ENCODE measurements at regions not wholly inside any gene's neighbourhood (a gene's known extent, or its start where the extent isn't known, plus 50 kb on each side); places are given as distances from the start of the nearest gene placed in this dataset.
A peak's percentile ranks its signal among the peaks of the same experiment; 100 is the strongest.

DNA sequence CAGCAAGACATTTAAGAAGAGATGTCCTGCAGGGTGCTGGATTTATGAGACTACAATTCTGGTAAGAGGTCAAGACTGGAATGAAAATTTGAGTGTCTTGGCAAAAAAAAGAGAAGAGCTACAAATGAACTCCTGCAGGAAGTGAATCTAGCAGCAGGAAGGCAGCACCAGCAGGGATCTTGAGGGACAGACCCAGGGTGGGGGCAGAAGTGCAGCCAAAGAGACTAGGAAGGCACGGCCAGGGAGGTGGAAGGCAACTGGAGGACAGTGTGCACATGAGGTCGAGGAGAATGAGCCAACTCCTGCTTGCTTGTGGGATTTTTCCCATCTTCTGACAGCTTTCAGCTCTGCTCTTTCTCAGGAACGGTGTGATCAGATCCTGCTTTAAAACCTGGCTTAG, 263.2 kb downstream of the BUD13 start:
- DNase-seq (ENCODE audit: low read depth in 1 of 2, low spot score in 1 of 2): no peak

DNA sequence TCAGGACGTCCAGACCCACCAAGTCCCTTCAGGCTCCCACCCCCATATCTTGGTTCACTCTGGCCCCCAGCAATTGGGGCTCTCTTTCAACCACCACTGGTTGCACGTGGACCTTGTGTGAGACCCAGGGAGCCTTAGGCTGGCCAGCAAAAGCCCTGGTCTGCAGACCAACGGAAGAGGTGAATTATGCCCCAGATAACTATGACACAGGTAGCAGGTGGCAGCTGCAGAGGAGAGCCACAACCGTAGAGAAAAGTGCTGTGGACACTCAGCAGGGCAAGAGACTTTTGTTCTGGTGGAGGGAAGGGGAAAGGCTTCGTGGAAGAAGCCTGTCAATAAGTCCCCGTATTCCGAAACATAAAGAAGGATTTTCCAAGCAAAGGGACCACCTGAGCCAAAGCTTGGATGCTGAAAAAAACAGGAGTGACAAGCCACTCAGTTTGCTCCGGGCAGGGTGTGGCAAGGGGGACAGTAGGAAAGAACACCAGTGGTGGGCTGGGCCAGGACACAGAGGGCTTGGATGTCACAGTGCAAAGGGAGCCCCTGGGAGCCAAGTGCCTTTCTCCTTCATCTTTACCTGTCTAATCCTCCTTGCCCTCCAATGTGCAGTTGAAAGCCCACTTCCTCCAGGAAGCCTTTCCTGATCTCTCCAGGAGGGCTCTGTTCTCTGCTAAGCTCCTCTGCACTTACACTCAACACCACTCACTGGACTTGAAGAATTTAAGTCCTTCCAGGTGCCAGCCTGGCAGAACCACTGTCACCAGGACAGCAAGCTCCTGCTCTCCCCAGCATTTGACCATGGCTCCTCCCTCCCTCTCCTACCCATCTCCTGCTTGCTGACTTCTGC, 264.7 kb downstream of the BUD13 start:
- DNase-seq (ENCODE audit: low read depth in 1 of 2, low spot score in 1 of 2): no peak

DNA sequence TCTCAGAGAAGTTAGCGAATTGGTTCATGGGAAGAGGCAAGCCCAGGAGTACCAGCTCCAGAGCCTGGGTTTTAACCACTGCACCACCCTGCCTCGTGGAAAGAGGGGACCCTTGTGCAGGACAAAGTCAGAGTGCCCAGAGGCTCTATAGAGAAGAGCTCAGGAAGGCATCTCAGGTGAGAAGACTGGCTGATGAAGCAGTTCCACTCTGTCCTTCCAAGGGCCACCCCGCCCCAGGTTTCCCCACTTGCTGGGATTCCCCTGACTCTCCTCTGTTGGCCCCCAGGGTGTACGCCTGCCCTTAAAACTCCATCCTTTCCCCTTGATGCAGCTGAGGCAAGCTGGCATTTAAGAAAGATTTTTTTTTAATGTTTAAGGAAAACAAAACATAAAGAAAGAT, 265.8 kb downstream of the BUD13 start:
- DNase-seq (ENCODE audit: low read depth in 1 of 2, low spot score in 1 of 2): no peak

DNA sequence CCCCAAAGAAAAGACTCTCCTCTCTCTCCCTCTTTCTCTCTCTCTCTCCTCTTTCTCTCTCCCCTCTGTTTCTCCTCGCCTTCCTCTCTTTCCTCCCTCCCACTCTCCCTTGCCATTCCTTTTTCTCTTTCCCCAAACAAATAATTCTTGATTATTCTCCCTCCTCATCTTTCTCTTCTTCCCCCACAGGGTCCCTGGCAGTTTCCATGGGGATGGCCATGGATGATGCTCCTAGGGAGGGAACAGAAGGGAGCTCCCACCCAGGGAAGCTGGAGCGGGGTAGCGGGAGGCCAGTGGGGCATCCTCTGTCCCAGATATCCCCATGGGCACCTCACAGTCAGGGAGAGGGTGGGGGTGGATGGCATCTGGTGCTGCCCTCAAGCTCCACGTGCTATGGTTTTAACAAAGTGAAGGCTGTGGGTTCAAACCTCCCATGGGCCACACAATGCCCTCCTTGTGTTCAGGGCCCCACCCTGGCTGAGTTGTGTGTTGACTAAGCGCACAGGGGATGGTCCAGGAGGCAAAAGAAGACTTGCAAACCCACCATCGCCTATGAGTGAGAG, 266.4 kb downstream of the BUD13 start:
- no peak for DNase-seq (ENCODE audit: low read depth in 1 of 2, low spot score in 1 of 2)

DNA sequence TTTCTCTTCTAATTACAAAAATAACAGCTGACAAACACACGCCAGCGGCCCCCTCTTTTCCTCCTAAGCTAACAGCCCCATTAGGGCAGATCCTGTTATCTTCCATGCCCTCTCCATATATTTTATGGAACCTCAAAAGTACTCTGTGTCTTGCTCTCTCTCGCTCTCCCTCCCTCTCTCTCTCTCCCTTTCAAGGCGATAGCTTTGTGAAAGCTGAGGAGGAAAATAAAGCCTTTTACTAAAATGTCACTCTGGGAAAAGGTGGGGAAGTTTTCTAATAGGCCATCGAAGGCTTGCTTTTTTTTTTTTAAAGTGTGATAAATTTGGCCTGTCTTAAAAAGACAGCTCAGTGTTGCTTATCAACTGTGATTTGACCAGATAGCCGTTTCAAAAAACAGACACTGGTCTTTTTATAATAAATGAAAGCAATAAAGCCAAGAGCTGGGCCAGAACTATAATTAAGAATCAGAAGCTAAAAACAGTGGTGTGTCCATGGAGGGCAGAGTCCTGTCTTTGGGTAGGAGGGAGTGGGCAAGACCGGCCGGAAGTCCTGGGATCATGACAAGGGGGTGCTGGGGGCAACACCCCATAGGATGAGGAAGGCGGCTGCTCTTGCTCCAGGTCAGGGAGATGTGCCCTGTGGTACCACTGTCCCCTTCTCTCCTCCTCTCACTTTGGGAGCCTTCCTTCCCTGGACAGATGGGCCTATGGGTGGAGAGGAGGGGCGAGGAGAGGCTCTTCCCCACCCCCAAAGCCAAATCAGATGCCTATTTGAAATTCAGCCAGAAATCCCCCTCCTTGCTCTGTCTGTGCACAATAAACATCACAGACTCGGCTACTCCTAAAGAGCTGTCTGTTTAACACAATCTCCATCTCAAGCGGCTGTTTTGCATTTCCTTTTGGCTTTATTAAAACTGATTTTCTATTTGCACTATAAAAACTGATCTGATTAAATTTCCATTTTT, 267.2 kb downstream of the BUD13 start:
- no peak for DNase-seq (ENCODE audit: low read depth in 1 of 2, low spot score in 1 of 2)

DNA sequence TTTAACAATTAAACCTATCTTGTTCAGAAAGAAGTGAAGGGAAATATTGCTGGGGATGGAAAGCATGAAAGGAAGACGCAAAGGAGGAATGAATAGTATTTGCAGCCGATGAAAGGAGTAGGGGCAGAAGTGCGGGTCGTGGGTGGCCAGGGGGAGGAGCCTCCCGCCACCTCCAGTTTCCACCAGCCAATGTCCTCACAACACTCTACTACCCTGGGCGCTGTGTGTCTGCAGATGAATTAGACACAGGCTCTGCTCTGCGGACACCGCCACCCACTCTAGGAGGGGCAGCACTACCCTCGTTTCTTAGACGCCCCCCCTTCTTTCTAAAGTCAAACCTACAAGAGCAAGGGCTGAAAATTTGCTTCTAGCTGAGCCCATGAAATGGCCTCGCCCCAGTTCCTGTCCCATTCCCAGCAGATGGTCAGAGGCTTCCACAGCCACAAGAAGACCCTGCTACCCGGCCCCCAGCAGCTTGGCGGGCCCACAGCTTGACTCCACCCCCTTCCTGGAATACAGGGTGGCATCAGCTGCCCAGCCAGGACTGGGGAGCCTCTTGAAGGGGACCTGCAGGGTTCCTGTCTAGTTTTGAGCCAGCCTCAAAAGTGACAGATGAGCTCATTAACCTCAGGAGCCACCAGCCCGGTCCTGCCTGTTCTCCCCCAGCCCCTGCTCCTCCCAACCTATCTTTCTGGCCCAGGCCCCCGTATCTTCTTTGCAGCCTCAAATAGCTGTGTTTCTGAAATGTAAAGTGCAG, 268.1 kb downstream of the BUD13 start:
- DNase-seq (ENCODE audit: low read depth in 1 of 2, low spot score in 1 of 2): no peak

DNA sequence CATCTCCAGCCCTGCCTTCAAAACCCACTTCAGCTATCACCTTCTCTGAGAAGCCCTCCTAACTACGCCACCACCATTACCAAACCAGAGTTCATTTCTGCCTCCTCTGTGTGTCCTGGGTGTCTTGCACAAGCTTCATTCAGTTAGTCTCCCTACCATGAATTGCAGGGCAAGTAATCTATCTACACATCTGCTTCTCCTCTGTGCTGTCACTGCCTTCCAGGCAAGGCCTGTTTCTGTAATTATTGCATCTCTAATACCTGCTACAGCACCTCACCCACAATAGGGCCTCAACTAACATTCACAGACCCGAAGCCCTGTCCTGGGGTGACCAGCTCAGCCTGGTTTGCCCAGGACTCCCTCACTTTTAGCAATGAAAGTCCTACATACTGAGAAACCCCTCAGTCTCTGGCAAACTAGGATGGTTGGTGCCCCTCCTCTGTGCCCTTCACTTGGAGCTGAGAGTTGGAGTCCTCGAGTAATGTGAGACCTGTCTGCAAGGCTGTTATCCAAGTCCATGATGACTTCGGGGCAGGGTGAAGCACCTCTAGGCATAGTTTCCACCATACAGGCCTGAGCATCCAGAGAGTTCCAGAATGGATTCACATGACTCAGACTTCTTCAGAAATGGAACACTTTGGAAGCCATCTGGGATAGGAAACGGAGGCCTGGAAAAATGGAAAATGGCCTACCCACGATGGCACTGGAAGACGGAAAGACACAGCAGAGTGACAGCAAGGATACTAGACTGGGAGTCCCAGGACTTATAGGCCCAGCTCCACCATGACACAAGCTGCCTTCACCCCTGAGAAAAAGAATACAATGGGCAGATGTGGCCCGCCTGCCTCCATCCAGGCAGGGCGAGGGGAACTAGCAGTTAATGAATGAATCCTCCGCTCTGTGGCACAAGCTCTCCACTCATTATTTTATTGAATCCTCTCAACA, 269.3 kb downstream of the BUD13 start:
- no peak for DNase-seq (ENCODE audit: low read depth in 1 of 2, low spot score in 1 of 2)

DNA sequence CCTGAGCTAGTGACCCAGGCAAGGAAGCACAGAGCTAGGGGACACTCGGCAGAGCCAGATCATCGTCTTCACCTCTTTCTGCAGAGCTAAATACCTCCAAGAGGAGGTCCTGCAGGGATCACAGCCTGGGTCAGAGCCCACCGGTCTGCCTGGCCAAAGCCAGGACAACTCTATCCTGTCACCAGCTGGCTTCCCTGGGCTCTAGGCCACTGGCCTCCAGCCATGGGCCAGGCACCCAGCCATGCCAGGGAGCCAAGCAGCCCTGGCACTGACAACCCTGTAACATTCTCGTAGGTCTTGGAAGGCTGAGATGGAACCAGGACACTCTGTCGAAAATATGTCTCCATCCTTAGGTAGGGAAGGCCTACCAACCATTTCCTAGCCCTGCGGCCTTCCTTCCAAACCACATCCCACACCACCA, 270.1 kb downstream of the BUD13 start:
- no peak for DNase-seq (ENCODE audit: low read depth in 1 of 2, low spot score in 1 of 2)

DNA sequence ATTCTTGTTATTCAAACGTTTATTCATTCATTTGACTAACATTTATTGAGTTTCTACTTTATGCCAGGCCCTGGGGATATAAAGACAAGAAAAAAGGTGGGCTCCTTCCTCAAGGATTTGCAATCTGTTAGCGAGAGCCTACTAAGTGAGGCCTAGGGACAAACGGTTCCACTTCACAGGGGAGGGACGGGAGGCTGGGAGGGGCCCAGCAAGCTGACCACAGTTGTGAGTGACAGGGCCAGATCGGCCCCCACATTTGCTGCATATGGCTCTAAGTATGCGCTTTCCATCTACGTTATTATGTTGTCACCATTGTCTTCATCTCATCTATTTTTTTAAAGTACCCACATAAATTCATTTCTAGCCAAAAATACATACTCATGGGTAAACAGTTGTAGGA, 271.1 kb downstream of the BUD13 start:
- no peak for DNase-seq (ENCODE audit: low read depth in 1 of 2, low spot score in 1 of 2)

DNA sequence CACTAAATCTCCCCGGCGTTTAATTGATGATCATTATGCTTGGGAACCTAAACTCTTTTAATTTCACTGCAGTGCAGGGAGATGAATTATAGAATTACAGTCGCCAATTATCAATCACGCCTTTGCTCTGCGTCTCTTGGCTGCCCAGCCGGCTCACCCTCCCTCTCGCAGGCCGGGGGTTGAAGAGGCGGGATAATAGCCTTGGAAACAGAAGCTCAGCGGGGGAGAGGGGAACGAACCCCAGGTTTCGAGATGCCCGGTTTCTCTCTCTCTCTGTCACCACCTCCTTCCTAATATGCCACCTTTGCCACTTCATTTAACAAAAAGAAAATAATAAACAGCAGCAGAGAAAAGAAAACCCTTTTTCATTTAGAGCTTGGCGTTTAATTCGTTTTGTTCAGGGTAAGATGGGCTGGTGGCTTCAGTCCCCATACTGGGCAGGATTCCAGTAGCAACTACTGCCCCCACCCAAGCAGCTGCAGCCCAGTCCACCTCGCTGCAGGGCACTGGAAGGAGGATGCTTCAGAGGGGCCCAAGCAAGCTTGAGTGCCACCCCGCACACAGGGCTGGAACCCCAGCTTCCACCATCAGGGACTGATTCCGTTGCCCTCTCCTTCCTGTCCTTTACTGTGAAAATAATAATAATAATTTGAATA, 271.7 kb downstream of the BUD13 start:
- DNase-seq (ENCODE audit: low read depth in 1 of 2, low spot score in 1 of 2): no peak

DNA sequence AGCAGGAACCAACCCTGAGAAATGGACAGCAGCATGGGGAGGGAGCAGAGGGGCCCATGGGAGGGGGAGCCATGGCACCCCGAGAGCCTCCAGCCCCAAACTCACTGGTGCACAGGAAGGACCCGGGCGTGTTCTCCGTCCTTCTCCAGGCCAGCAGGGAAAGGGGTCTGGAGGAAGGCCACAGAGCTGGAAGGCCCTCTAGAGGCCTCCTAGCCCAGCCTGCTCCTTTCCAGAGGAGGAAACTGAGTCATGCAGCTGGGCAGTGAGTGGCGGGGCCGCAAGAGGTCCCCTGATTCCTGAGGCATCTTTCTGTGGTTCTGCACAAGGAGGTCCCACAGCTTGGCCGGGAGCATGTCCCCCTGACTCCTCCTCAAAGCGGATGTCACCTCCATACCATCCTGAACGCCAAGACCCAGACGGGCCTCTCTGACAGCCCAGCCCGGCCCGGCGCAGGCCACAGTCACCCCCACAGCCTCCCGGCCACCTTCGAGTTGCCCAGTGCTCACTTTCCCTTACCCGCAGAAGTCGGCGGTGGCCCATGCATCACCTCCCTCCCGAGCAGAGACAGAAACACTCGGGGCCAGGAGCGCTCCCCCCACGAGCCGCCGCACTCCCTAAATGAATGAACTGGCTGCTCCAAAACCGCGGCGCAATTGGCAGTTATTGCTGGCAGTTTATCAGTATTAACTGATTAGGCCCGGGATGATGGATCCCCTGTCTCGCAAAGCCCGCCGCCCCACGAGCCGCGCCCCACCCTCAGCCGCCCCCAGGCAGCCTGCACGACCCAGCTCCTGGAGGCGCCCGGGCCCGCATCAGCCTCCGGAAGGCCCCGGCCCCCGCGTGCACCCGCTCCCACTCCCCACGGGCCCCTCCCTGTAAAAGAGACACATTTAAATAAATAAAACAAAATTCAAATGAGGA, 272.5 kb downstream of the BUD13 start:
- no peak for DNase-seq (ENCODE audit: low read depth in 1 of 2, low spot score in 1 of 2)

DNA sequence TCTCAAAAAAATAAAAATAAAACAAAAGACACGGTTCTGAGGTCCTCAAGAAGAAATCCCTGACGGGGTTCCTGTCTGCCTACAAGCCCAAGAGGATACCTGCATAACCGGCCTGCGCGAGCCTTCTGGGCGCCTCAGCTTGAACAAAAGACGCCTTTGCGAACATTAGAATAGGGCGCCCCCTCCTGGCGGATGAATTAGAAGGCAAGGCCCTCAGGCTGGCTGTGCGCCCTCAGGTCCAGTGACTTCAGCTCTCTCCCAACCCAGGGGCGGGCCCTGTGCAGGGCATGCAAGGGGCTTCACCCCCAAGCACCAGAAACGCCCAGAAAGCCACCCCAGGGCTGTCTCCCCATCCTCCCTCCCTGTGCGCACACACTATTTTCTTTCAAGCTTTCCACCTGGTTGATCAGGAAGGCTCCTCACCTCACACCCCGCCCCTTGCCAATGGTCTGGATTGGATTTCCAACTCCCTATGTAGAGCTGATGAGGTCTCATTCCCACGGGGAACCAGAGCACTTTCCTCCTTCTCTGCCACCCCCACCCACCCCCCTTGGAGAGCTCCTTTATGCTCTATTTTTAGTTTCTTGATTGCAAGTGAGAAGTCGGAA, 273.3 kb downstream of the BUD13 start:
- DNase-seq (ENCODE audit: low read depth in 1 of 2, low spot score in 1 of 2): peak in 1 of 2 donors; percentile 5

DNA sequence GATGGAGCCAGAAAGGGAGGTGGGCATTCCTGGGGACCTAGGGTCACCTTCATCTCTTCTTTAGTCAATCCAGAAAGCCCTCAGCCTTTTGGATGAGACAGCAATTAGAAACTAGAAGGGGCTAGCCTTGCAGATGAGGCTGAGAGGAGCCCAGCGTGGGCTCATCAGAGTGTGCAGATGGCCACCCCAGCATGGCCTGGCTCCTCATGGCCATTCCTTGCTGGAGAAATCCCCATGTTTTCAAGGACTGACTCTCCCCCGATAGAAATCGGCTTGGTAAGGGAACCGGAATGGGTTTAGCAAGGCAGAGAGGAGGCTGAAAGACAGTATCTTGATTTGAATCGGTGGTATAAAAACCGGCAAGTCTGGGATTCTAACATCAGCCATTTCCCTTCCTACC, 274.6 kb downstream of the BUD13 start:
- no peak for DNase-seq (ENCODE audit: low read depth in 1 of 2, low spot score in 1 of 2)

DNA sequence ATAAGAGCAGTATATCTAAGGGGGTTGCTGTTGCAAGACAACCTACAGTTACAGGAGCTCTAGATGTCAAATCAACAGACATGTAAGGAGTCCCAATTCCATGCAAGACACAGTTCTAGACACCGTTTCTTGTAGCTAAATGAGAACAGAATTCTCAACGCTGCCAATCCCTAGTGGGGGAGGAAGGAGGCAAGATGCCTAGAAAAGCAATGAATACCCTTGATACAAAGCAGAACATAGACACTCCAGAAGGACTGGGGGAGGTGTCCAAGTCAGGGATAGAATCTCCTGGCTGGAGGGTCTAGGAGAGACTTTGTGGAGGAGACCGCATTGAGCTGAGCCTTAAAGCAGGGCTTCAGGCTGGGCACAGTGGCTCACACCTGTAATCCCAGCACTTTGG, 280.2 kb downstream of the BUD13 start:
- no peak for DNase-seq (ENCODE audit: low read depth in 1 of 2, low spot score in 1 of 2)

DNA sequence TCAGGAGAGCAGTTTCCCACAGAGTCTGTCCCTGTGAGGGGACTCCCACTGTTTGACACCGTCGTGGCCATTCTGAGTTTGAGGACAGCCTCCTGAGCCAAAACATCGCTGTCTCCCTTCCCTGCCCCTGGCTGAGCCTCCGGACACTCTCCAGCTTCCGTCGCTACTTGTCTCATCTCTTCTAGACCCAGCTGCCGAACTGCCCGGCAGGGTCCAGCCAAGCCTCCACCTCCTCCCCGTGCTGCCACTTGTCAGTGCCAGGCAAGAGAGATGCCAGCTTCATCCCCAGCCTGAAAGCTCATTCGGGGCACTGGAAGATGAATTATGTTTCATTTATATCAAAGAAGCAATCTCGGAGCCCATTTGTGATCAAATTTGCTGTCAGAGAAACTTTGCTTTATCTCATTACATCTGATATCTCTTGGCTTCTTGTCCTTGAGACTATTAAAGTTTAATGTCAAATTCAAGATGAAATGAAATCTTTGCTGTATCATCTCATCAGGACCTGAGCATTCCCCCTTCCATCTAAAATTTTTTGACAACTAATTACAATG, 283.9 kb downstream of the BUD13 start:
- DNase-seq (ENCODE audit: low read depth in 1 of 2, low spot score in 1 of 2): no peak

DNA sequence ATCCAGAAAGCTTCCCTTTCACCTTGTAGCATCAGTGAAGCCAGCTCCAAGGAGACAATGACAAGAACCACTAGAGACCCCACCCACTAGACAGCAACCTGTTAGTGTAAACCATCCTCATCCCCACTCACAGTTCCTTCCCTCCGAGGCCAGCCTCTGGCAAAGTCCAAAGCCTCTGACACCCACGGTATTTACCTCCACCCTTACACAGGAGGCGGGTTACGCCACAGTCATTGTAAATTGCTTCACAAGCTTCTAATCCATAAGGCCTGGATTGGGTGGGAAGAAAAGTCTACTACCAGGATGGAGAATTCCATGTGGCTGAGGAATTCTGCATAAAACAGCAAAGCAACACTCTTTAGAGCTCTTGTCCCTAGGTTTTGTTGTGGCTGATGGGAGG, 287.4 kb downstream of the BUD13 start:
- no peak for DNase-seq (ENCODE audit: low read depth in 1 of 2, low spot score in 1 of 2)

DNA sequence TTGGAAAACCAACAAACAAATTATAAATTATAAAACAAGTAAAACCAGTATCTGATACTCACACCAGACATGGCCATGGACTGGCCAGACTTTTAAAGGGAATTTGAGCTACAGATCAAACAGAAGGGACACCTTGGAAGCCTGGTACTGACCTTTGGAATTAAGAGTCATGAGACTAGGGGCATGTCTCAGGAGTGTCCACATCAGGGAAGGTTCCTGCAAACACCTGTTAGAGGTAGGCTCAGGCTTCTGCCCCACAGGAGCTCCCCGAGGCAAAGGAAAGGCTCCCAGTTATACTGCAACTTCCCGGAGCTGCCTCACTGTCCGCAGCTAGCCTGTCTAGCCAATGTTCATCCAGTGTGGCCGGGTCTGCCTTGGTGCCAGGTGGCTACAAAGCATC, 290.1 kb downstream of the BUD13 start:
- no peak for DNase-seq (ENCODE audit: low read depth in 1 of 2, low spot score in 1 of 2)

Data from stimulated activated CD4-positive, alpha-beta T cell treated with anti-CD3 and anti-CD28 coated beads, Interleukin-15, amount 100 ng/mL, for 1 hour (primary cell).